Calu3 (cell line): ENCODE measurements at regions not wholly inside any gene's neighbourhood (a gene's known extent, or its start where the extent isn't known, plus 50 kb on each side); places are given as distances from the start of the nearest gene placed in this dataset.

Experiments
- BruUV-seq: library from RNA; stranded (reverse); fragments of 400-500 nt; replicated peaks from 2 replicates; lab custom pipeline; 2021; lab: Mats Ljungman, UMichigan
- CTCF ChIA-PET: fragments of 300-600 bp; sonication (Branson Sonifier 250); formaldehyde crosslinking; loops from one replicate; lab custom pipeline; 2022; ENCODE audit warnings: antibody characterized with exemption; lab: Charles Lee
- DNase-seq: peaks from one replicate; pipeline ENCODE4 v3.0.0; 2022
- H3K27ac Mint-ChIP-seq: one replicate; pipeline ENCODE4 v1.8.0; 2022; ENCODE audit warnings: mixed read lengths; ENCODE audit not compliant: unreplicated experiment
- H3K27me3 Mint-ChIP-seq: one replicate; pipeline ENCODE4 v1.8.0; 2022; ENCODE audit warnings: mixed read lengths; ENCODE audit not compliant: unreplicated experiment
- H3K36me3 Mint-ChIP-seq: one replicate; pipeline ENCODE4 v1.8.0; 2022; ENCODE audit warnings: mild to moderate bottlenecking, moderate library complexity, mixed read lengths; ENCODE audit not compliant: insufficient read depth, unreplicated experiment
- H3K4me1 Mint-ChIP-seq: one replicate; pipeline ENCODE4 v1.8.0; 2022; ENCODE audit warnings: mild to moderate bottlenecking, low read depth, mixed read lengths; ENCODE audit not compliant: unreplicated experiment
- H3K4me3 Mint-ChIP-seq: one replicate; pipeline ENCODE4 v1.8.0; 2022; ENCODE audit warnings: mild to moderate bottlenecking, low read depth, moderate library complexity, mixed read lengths; ENCODE audit not compliant: unreplicated experiment
- H3K9me3 Mint-ChIP-seq: one replicate; pipeline ENCODE4 v1.8.0; 2022; ENCODE audit warnings: low read depth, mixed read lengths; ENCODE audit not compliant: unreplicated experiment
- CTCF ChIP-seq: fragments of 200-600 bp; IDR thresholded peaks from one replicate; pipeline ENCODE4 v1.8.0; 2022; ENCODE audit warnings: antibody characterized with exemption; ENCODE audit not compliant: unreplicated experiment
- intact Hi-C: fragments of 100-400 bp; cut with micrococcal nuclease; formaldehyde crosslinking; loops from one replicate; pipeline ENCODE4 v1.10.0; 2022; ENCODE audit not compliant: unreplicated experiment

GRCh38 chr7:86222806-86223205 is 420.9 kb upstream of the GRM3 start:
- BruUV-seq = no TSS peak
- intact Hi-C loops = no loop called here
- CTCF ChIA-PET = no interaction called here
- H3K4me1 Mint-ChIP-seq = no peaks in the 10 kb centered on the region
- H3K9me3 Mint-ChIP-seq = peaks cover 4% of the 10 kb centered on the region
- no peak overlapping the region for H3K4me3 Mint-ChIP-seq
- no peak for DNase-seq
- no peak overlapping the region for H3K27ac Mint-ChIP-seq
- no peaks in the 10 kb centered on the region for H3K36me3 Mint-ChIP-seq
- H3K27me3 Mint-ChIP-seq = no peaks in the 10 kb centered on the region
- TF ChIP-seq CTCF = no peak

GRCh38 chr7:86214734-86215133 is 429.0 kb upstream of the GRM3 start:
- TF ChIP-seq CTCF = no peak
- Mint-ChIP-seq H3K36me3 (no peaks in the 10 kb centered on the region), H3K4me3 (no peak overlapping the region), H3K27me3 (no peaks in the 10 kb centered on the region), H3K9me3 (no peaks in the 10 kb centered on the region), H3K27ac (no peak overlapping the region), H3K4me1 (no peaks in the 10 kb centered on the region)
- no peak for DNase-seq
- CTCF ChIA-PET = interaction anchor here (0.6 kb wide), 1 partner anchor 96 kb away, joined by 6 read pairs; no protein-coding TSS in a partner anchor
- intact Hi-C loops = no loop called here
- BruUV-seq = no TSS peak

GRCh38 chr7:86212976-86213375 is 430.7 kb upstream of the GRM3 start:
- H3K9me3 Mint-ChIP-seq = no peaks in the 10 kb centered on the region
- H3K27me3 Mint-ChIP-seq = no peaks in the 10 kb centered on the region
- H3K27ac Mint-ChIP-seq = no peak overlapping the region
- no peak overlapping the region for H3K4me3 Mint-ChIP-seq
- no peak for TF ChIP-seq CTCF
- intact Hi-C loops = no loop called here
- no peaks in the 10 kb centered on the region for H3K36me3 Mint-ChIP-seq
- DNase-seq = no peak
- no peaks in the 10 kb centered on the region for H3K4me1 Mint-ChIP-seq
- CTCF ChIA-PET = no interaction called here
- no TSS peak for BruUV-seq

- H3K27me3 Mint-ChIP-seq = no peaks in the 10 kb centered on the region
- intact Hi-C loops = no loop called here
- BruUV-seq = no TSS peak
- H3K4me3 Mint-ChIP-seq = no peak overlapping the region
- H3K27ac Mint-ChIP-seq = no peak overlapping the region
- DNase-seq = no peak
- H3K4me1 Mint-ChIP-seq = no peaks in the 10 kb centered on the region
- CTCF ChIA-PET = no interaction called here
- TF ChIP-seq CTCF = no peak
- H3K36me3 Mint-ChIP-seq = no peaks in the 10 kb centered on the region
- H3K9me3 Mint-ChIP-seq = no peaks in the 10 kb centered on the region
Measured at GRCh38 chr7:86209036-86209435, 434.7 kb upstream of the GRM3 start.
